K562 (cell line): ENCODE measurements at regions not wholly inside any gene's neighbourhood (a gene's known extent, or its start where the extent isn't known, plus 50 kb on each side); places are given as distances from the start of the nearest gene placed in this dataset.

ENCODE experiments used
- ATAC-seq: fragments of 200-7000 bp; cut with Tn5 transposase; 3 replicates; pipeline ENCODE4 v1.9.1; 2020; ENCODE audit warnings: moderate library complexity
- BruUV-seq: library from RNA; stranded (reverse); fragments of 400-500 nt; replicated peaks from 2 replicates; lab custom pipeline; 2021; lab: Mats Ljungman, UMichigan
- CTCF ChIA-PET: fragments of 300-600 bp; formaldehyde crosslinking; extraction: SDS; loops from one replicate; lab custom pipeline; 2021; ENCODE audit warnings: low intra/inter-chr PET ratio; lab: Yijun Ruan, JAX
- POLR2A ChIA-PET: fragments of 300-600, 350-650 bp; sonication (Branson Sonifier 250); formaldehyde crosslinking; extraction: SDS; loops from one replicate; lab custom pipeline; 2021; ENCODE audit warnings: antibody characterized with exemption, inconsistent platforms; lab: Yijun Ruan, JAX
- DNase-seq, 4 experiments: peaks; one replicate each; pipeline versions ENCODE4 v3.0.0 to v3.0.0-alpha.2; 2011 to 2018; ENCODE audit warnings: low spot score in 3 of 4, mixed read lengths in 3 of 4; ENCODE audit errors: extremely low read depth in 1 of 4
- FAIRE-seq: peaks from 2 replicates; lab custom pipeline; 2011; peaks lifted over from hg19 to GRCh38; lab: Jason Lieb, UNC
- H2AFZ ChIP-seq: 2 replicates; pipeline ENCODE4 v1.6.0; 2011; ENCODE audit warnings: low read depth, low read length, control low read depth, inconsistent platforms
- H3K27ac ChIP-seq: fragments of 200-600 bp; 3 replicates; pipeline ENCODE4 v1.8.0; 2011; ENCODE audit warnings: low read depth, mild to moderate bottlenecking, control low read depth, inconsistent platforms, low read length, moderate library complexity, mixed read lengths; ENCODE audit errors: extremely low read depth
- H3K27me3 ChIP-seq, 2 experiments: fragments of 300-600 bp in 1 of 2; 2 replicates in 1 of 2; 3 replicates in 1 of 2; pipeline versions ENCODE4 v1.6.0 to v1.8.0; 2011; ENCODE audit warnings: inconsistent platforms in 2 of 2, low read length in 2 of 2, mild to moderate bottlenecking in 1 of 2, mixed read lengths in 1 of 2, moderate library complexity in 1 of 2; ENCODE audit not compliant: control insufficient read depth in 2 of 2, insufficient read depth in 2 of 2
- H3K36me3 ChIP-seq: fragments of 300-600 bp; 3 replicates; pipeline ENCODE4 v1.8.0; 2011; ENCODE audit warnings: mild to moderate bottlenecking, low read length, inconsistent platforms; ENCODE audit not compliant: control insufficient read depth, insufficient read depth
- H3K4me1 ChIP-seq, 2 experiments: fragments of 200-600 bp in 1 of 2; replicated peaks in 1 of 2; 2 replicates in 1 of 2; 3 replicates in 1 of 2; pipeline versions ENCODE4 v1.5.1 to v1.8.0; 2011; ENCODE audit warnings: inconsistent platforms in 2 of 2, low read length in 2 of 2, mild to moderate bottlenecking in 1 of 2, mixed read lengths in 1 of 2, moderate library complexity in 1 of 2; ENCODE audit not compliant: control insufficient read depth in 2 of 2, insufficient read depth in 2 of 2
- H3K4me2 ChIP-seq: 2 replicates; pipeline ENCODE4 v1.6.1; 2011; ENCODE audit warnings: low read length, control low read depth, inconsistent platforms, mixed read lengths; ENCODE audit not compliant: insufficient read depth
- H3K4me3 ChIP-seq: fragments of 200-600 bp; sonication (generic), shearing (Covaris generic); 2 replicates; pipeline ENCODE4 v1.5.1; 2016; ENCODE audit warnings: control low read depth, inconsistent platforms
- H3K79me2 ChIP-seq: fragments of 200-600 bp; 3 replicates; pipeline ENCODE4 v1.8.0; 2011; ENCODE audit warnings: low read length, inconsistent platforms; ENCODE audit not compliant: control insufficient read depth, insufficient read depth
- H3K9ac ChIP-seq, 2 experiments: 2 replicates each; pipeline versions ENCODE4 v1.6.0 to v1.6.1; 2011; ENCODE audit warnings: low read depth in 2 of 2, low read length in 2 of 2, control low read depth in 1 of 2, inconsistent platforms in 1 of 2, mild to moderate bottlenecking in 1 of 2, mixed read lengths in 1 of 2; ENCODE audit not compliant: insufficient read depth in 1 of 2
- H3K9me1 ChIP-seq: one replicate; pipeline ENCODE4 v1.6.0; 2011; ENCODE audit warnings: inconsistent platforms, mild to moderate bottlenecking, low read length, moderate library complexity; ENCODE audit not compliant: control insufficient read depth, insufficient read depth
- H3K9me3 ChIP-seq: replicated peaks from 2 replicates; pipeline ENCODE4 v1.5.1; 2011; ENCODE audit warnings: low read depth, low read length, inconsistent platforms; ENCODE audit not compliant: control insufficient read depth, insufficient read depth
- H4K20me1 ChIP-seq: replicated peaks from 2 replicates; pipeline ENCODE4 v1.6.1; 2011; ENCODE audit warnings: low read length, inconsistent platforms, mixed read lengths; ENCODE audit not compliant: control insufficient read depth, insufficient read depth
- CAMTA2 ChIP-seq: fragments of 250-450 bp; sonication (Bioruptor Pico); conservative IDR thresholded peaks from 2 replicates; pipeline ENCODE4 v1.5.1; 2022
- ILK ChIP-seq: fragments of 450-650 bp; IDR thresholded peaks from 2 replicates; pipeline ENCODE4 v1.6.1; 2016; ENCODE audit warnings: missing genetic modification characterization, low read depth, mild to moderate bottlenecking, missing compliant biosample characterization, moderate library complexity, borderline replicate concordance
- JUNB ChIP-seq: fragments of 450-650 bp; formaldehyde crosslinking; conservative IDR thresholded peaks from 2 replicates; pipeline ENCODE4 v1.4.0; 2020; ENCODE audit warnings: mild to moderate bottlenecking
- PPARD ChIP-seq: fragments of 250-450 bp; sonication (Bioruptor Pico); IDR thresholded peaks from 2 replicates; pipeline ENCODE4 v1.8.0; 2022; ENCODE audit warnings: inconsistent platforms, mild to moderate bottlenecking, moderate library complexity
- PTTG1 ChIP-seq: fragments of 450-650 bp; IDR thresholded peaks from 2 replicates; pipeline ENCODE4 v1.6.1; 2016; ENCODE audit warnings: low read depth, mild to moderate bottlenecking, missing genetic modification characterization, missing compliant biosample characterization
- RFX1 ChIP-seq: fragments of 450-650 bp; IDR thresholded peaks from 2 replicates; pipeline ENCODE4 v1.6.1; 2016; ENCODE audit warnings: mild to moderate bottlenecking, moderate library complexity
- SAP30 ChIP-seq: fragments of 200-600 bp; sonication (generic); IDR thresholded peaks from 2 replicates; pipeline ENCODE4 v1.6.1; 2012; ENCODE audit warnings: borderline replicate concordance, low read depth, mild to moderate bottlenecking, moderate library complexity, low read length, control low read depth, inconsistent platforms; ENCODE audit not compliant: insufficient read depth, poor library complexity, severe bottlenecking
- SIX5 ChIP-seq, 2 experiments: IDR thresholded peaks; 2 replicates each; pipeline ENCODE4 v1.6.1; 2011; ENCODE audit warnings: low read length in 2 of 2, borderline replicate concordance in 1 of 2, low read depth in 1 of 2, mild to moderate bottlenecking in 1 of 2, moderate library complexity in 1 of 2; ENCODE audit not compliant: insufficient read depth in 1 of 2
- SMAD3 ChIP-seq: fragments of 450-650 bp; formaldehyde crosslinking; conservative IDR thresholded peaks from 2 replicates; pipeline ENCODE4 v1.4.0; 2020; ENCODE audit warnings: mild to moderate bottlenecking
- SMC3 ChIP-seq: conservative IDR thresholded peaks from 2 replicates; pipeline ENCODE4 v1.6.1; 2011; ENCODE audit warnings: low read depth, low read length, improper control_type of control experiment; ENCODE audit not compliant: insufficient read depth
- SP1 ChIP-seq: sonication (generic); formaldehyde crosslinking; IDR thresholded peaks from 2 replicates; pipeline ENCODE4 v1.8.1; 2022; ENCODE audit warnings: mild to moderate bottlenecking, missing genetic modification reagents
- TRIM28 ChIP-seq: fragments of 450-650 bp; IDR thresholded peaks from 2 replicates; pipeline ENCODE4 v1.6.1; 2017
- ZFP1 ChIP-seq: fragments of 450-650 bp; formaldehyde crosslinking; IDR thresholded peaks from 2 replicates; pipeline ENCODE4 v1.4.0; 2020; ENCODE audit warnings: mild to moderate bottlenecking, mixed read lengths
- ZNF143 ChIP-seq: sonication (generic); formaldehyde crosslinking; IDR thresholded peaks from 2 replicates; pipeline ENCODE4 v1.9.0; 2022; ENCODE audit warnings: mild to moderate bottlenecking, missing genetic modification reagents
- ZNF57 ChIP-seq: fragments of 450-650 bp; formaldehyde crosslinking; IDR thresholded peaks from 2 replicates; pipeline ENCODE4 v1.4.0; 2020; ENCODE audit warnings: mild to moderate bottlenecking, moderate library complexity
- ZNF586 ChIP-seq: fragments of 450-650 bp; formaldehyde crosslinking; conservative IDR thresholded peaks from 2 replicates; pipeline ENCODE4 v1.4.0; 2020; ENCODE audit warnings: mild to moderate bottlenecking, moderate library complexity
- WGBS: fragments of 100-300 bp; shearing (Covaris generic); methylation state at CpG from one replicate; pipeline ENCODE4 v1.1.6; 2016; ENCODE audit warnings: low coverage, mixed read lengths; ENCODE audit not compliant: insufficient coverage; ENCODE audit errors: missing lambda C conversion rate; 5-methylcytosine and 5-hydroxymethylcytosine counted together
- in situ Hi-C: fragments of 300-500 bp; cut with MboI; formaldehyde crosslinking; loops from 4 replicates; pipeline ENCODE4 v1.15.0; 2018; ENCODE audit warnings: inconsistent platforms, mixed read lengths
- intact Hi-C: fragments of 100-400 bp; cut with micrococcal nuclease; formaldehyde crosslinking; loops from 2 replicates; pipeline ENCODE4 v1.14.2; 2022

DNA sequence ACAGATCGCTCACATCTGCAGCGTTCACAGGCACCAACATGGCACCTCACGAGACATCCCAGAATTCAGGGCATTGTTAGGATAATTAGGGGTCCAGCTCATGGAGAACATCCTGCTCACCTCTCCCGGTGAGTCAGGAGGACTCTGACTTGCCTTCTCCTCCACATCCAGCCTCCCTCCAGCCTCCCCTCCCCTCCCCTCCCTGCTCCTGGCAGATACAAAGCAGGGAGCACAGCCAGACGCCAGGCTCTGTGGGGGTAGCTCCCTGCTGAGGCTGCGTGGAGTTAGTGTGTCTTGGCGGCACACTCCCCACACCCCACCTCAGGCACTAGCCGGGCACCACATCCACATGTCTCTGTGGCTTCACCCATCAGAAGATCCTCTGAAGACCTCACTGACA is 320.6 kb downstream of the CXCL12 start:
- Histone ChIP-seq H3K27me3 (peaks cover 0 to 9% of the 10 kb centered on the region in 2 experiments; a peak in 1 of 5 replicates), H4K20me1 (no peaks in the 10 kb centered on the region; the same call in 1 of the 2 replicates), H3K4me2 (no peak overlapping the region), H3K4me3 (no peak overlapping the region), H3K4me1 (no peaks in the 10 kb centered on the region), H3K36me3 (no peaks in the 10 kb centered on the region), H3K9ac (no peak overlapping the region), H2AFZ (no peak overlapping the region), H3K9me3 (no peaks in the 10 kb centered on the region), H3K9me1 (no peaks in the 10 kb centered on the region), H3K27ac (no peak overlapping the region), H3K79me2 (no peaks in the 10 kb centered on the region)
- ChIA-PET CTCF (no interaction called here), POLR2A (interaction anchor here (0.7 kb wide), 1 partner anchor 24 kb away, joined by 5 read pairs; no protein-coding TSS in a partner anchor)
- intact Hi-C loops (no loop called here), in situ Hi-C loops (no loop called here)
- BruUV-seq, result no TSS peak
- DNase-seq, result no peak
- ATAC-seq, result no peak
- FAIRE-seq, result no peak
- TF ChIP-seq SMAD3, result no peak
- no peak for TF ChIP-seq SAP30
- no peak for TF ChIP-seq PTTG1
- no peak for TF ChIP-seq ZNF57 (CRISPR knock-in tag)
- TF ChIP-seq RFX1, result no peak
- no peak for TF ChIP-seq TRIM28
- no peak for TF ChIP-seq JUNB
- TF ChIP-seq ZNF586, result no peak
- TF ChIP-seq ILK (tag), result no peak
- no peak for TF ChIP-seq SIX5 (IDR thresholded peaks at IDR 0.05; ENCODE audit: borderline replicate concordance in 1 of 2, insufficient read depth in 1 of 2, low read depth in 1 of 2, low read length in 2 of 2)
- no peak for TF ChIP-seq ZFP1
- no peak for TF ChIP-seq PPARD (CRISPR knock-in tag)
- no peak for TF ChIP-seq SP1 (CRISPR knock-in tag)
- TF ChIP-seq ZNF143 (CRISPR knock-in tag), result no peak
- no peak for TF ChIP-seq SMC3
- no peak for TF ChIP-seq CAMTA2 (CRISPR knock-in tag)
- 0% methylated on average over 8 of the region's 8 CpGs for WGBS
